ENCODE measurements at regions not wholly inside any gene's neighbourhood (a gene's known extent, or its start where the extent isn't known, plus 50 kb on each side); places are given as distances from the start of the nearest gene placed in this dataset.
"Not testable (repeated sequence)": the region's sequence is repeated elsewhere in the genome, so short reads cannot be mapped to it uniquely, and the experiment has no call there.

- ATAC-seq = no peak
- no peak for DNase-seq (ENCODE audit: low spot score)
Observed at GRCh38 chr1:47679826-47680225, 242.0 kb downstream of the FOXD2 start.

GRCh38 chr1:47680815-47681475 lies 243.1 kb downstream of the FOXD2 start:
- ATAC-seq (no peak), DNase-seq (ENCODE audit: low spot score) (no peak)

GRCh38 chr1:47681735-47682134 lies 243.9 kb downstream of the FOXD2 start:
- DNase-seq (ENCODE audit: low spot score) (no peak), ATAC-seq (no peak)

GRCh38 chr1:47682198-47682597 lies 244.4 kb downstream of the FOXD2 start:
- DNase-seq (ENCODE audit: low spot score) (no peak), ATAC-seq (no peak)

GRCh38 chr1:47682786-47683350 lies 245.0 kb downstream of the FOXD2 start:
- ATAC-seq (no peak), DNase-seq (ENCODE audit: low spot score) (no peak)

GRCh38 chr1:47683401-47683800 lies 245.6 kb downstream of the FOXD2 start:
- DNase-seq (ENCODE audit: low spot score) (no peak), ATAC-seq (no peak)

- ATAC-seq (no peak), DNase-seq (ENCODE audit: low spot score) (no peak)
Observed at GRCh38 chr1:47684518-47684917, 246.7 kb downstream of the FOXD2 start.

- ATAC-seq (no peak), DNase-seq (ENCODE audit: low spot score) (peak; percentile 33)
Observed at GRCh38 chr1:47684964-47685762, 247.3 kb downstream of the FOXD2 start.

GRCh38 chr1:47685763-47686066 lies 247.9 kb downstream of the FOXD2 start:
- ATAC-seq (no peak), DNase-seq (ENCODE audit: low spot score) (no peak)

- DNase-seq (ENCODE audit: low spot score) (peak; percentile 33), ATAC-seq (no peak)
Observed at GRCh38 chr1:47686731-47687630, 249.1 kb downstream of the FOXD2 start.

GRCh38 chr1:47687631-47688460 lies 250.0 kb downstream of the FOXD2 start:
- ATAC-seq = no peak
- DNase-seq (ENCODE audit: low spot score) = peak; percentile 23

GRCh38 chr1:47688461-47689296 lies 250.8 kb downstream of the FOXD2 start:
- DNase-seq (ENCODE audit: low spot score) (peak; percentile 21), ATAC-seq (no peak)

GRCh38 chr1:47689894-47690293 lies 252.1 kb downstream of the FOXD2 start:
- ATAC-seq (no peak), DNase-seq (ENCODE audit: low spot score) (no peak)

GRCh38 chr1:47690341-47691250 lies 252.8 kb downstream of the FOXD2 start:
- no peak for ATAC-seq
- DNase-seq (ENCODE audit: low spot score) = peak; percentile 26

- DNase-seq (ENCODE audit: low spot score); ATAC-seq: not testable (repeated sequence)
Observed at GRCh38 chr1:47691293-47691692, 253.4 kb downstream of the FOXD2 start.

GRCh38 chr1:47692196-47692595 lies 254.4 kb downstream of the FOXD2 start:
- no peak for ATAC-seq
- DNase-seq (ENCODE audit: low spot score) = peak; percentile 10

GRCh38 chr1:47693115-47693514 lies 255.3 kb downstream of the FOXD2 start:
- no peak for DNase-seq (ENCODE audit: low spot score)
- no peak for ATAC-seq
